OCI-LY3 (cell line): ENCODE measurements at regions not wholly inside any gene's neighbourhood (a gene's known extent, or its start where the extent isn't known, plus 50 kb on each side); places are given as distances from the start of the nearest gene placed in this dataset.

ENCODE experiments used
- H2AFZ ChIP-seq: fragments of 200-600, 300-600 bp; shearing (Covaris generic); 2 replicates; pipeline ENCODE4 v1.6.0; 2014; ENCODE audit warnings: antibody characterized with exemption, low read depth, low read length
- H3K27ac ChIP-seq: fragments of 200-600, 300-600 bp; sonication (generic); 2 replicates; pipeline ENCODE4 v1.5.1; 2014; ENCODE audit warnings: mild to moderate bottlenecking, low read length, moderate library complexity, mixed read lengths
- H3K27me3 ChIP-seq: fragments of 200-600, 300-600 bp; sonication (generic); 2 replicates; pipeline ENCODE4 v1.6.1; 2014; ENCODE audit warnings: low read depth, low read length, mixed read lengths
- H3K36me3 ChIP-seq: fragments of 200-600, 300-600 bp; sonication (generic); replicated peaks from 2 replicates; pipeline ENCODE3; 2014; ENCODE audit warnings: low read depth, low read length, mixed read lengths
- H3K4me1 ChIP-seq: fragments of 300-600, 200-600 bp; sonication (generic); 2 replicates; pipeline ENCODE4 v1.6.1; 2014; ENCODE audit warnings: low read length, mixed read lengths
- H3K4me2 ChIP-seq: fragments of 200-600, 300-600 bp; sonication (generic); 2 replicates; pipeline ENCODE4 v1.6.1; 2014; ENCODE audit warnings: low read length, mixed read lengths
- H3K4me3 ChIP-seq: fragments of 300-600, 200-600 bp; sonication (generic); 2 replicates; pipeline ENCODE4 v1.5.1; 2014; ENCODE audit warnings: antibody characterized with exemption, mild to moderate bottlenecking, low read length, moderate library complexity
- H3K79me2 ChIP-seq: fragments of 300-600, 200-600 bp; shearing (Covaris generic); 2 replicates; pipeline ENCODE4 v1.6.1; 2014; ENCODE audit warnings: mild to moderate bottlenecking, low read length, mixed read lengths
- H3K9ac ChIP-seq: fragments of 300-600, 200-600 bp; shearing (Covaris generic); 2 replicates; pipeline ENCODE4 v1.6.0; 2014; ENCODE audit warnings: mild to moderate bottlenecking, low read length, moderate library complexity
- H3K9me3 ChIP-seq: fragments of 200-600, 300-600 bp; shearing (Covaris generic); 2 replicates; pipeline ENCODE4 v1.6.1; 2014; ENCODE audit warnings: low read length, mixed read lengths; ENCODE audit not compliant: insufficient read depth
- H4K20me1 ChIP-seq: fragments of 200-600, 300-600 bp; sonication (generic); 2 replicates; pipeline ENCODE4 v1.6.1; 2016; ENCODE audit warnings: low read length, mixed read lengths; ENCODE audit not compliant: insufficient read depth
- CTCF ChIP-seq: fragments of 200-600, 300-600 bp; sonication (generic); IDR thresholded peaks from 2 replicates; pipeline ENCODE4 v1.5.1; 2014; ENCODE audit warnings: antibody characterized with exemption, low read length, low read depth
- EZH2phosphoT487 ChIP-seq: fragments of 200-600 bp; shearing (Covaris generic); IDR thresholded peaks from 2 replicates; pipeline ENCODE4 v1.6.1; 2018; ENCODE audit warnings: antibody characterized with exemption, mixed run types, low read depth

DNA sequence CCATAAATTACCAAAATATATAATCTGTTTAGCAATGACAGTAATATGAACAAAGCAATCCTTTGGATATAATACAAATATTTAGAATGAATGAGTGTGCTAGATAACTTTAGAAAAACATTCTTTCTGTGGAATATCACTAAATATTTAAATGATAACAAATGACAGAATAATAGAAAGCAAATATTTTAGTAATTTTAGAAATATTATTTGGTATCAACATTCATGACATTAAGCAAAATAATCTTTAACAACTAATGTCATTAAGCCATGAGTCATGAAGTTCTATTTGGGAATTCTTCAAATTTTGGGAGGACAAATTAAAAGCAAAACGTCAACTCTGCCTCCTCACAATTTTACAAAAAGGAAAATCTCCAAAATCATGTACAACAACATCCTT lies 844.8 kb upstream of the LRRN3 start:
- no peaks in the 10 kb centered on the region for H3K4me1 ChIP-seq
- no peaks in the 10 kb centered on the region for H3K9me3 ChIP-seq
- H3K27ac ChIP-seq = no peak overlapping the region
- H3K79me2 ChIP-seq = no peaks in the 10 kb centered on the region
- H3K36me3 ChIP-seq = no peaks in the 10 kb centered on the region
- H3K9ac ChIP-seq = no peak overlapping the region
- no peak overlapping the region for H2AFZ ChIP-seq
- no peak overlapping the region for H3K4me2 ChIP-seq
- H3K27me3 ChIP-seq = no peaks in the 10 kb centered on the region
- no peaks in the 10 kb centered on the region for H4K20me1 ChIP-seq
- no peak overlapping the region for H3K4me3 ChIP-seq
- TF ChIP-seq CTCF (no peak), EZH2phosphoT487 (no peak)

DNA sequence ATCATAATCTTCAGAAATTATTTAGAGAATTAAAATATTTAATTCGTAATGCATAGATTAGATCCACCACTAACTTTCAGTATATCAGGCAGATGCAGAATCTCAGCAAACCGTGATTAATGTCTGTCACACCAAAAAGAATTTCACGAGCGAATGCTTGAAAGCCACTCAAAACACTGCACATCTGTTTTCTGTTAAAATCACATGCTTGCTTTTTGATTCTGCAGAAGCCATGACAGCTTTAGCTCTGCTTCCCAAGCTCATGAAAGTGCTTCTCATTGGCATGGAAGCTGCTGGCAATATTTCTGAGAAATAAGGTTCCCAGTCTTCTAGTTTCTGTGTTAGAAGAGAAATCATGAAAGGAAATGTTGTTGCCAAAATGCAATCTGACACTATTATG lies 837.8 kb upstream of the LRRN3 start:
- no peaks in the 10 kb centered on the region for H3K27me3 ChIP-seq
- no peak overlapping the region for H3K4me2 ChIP-seq
- H2AFZ ChIP-seq = no peak overlapping the region
- no peaks in the 10 kb centered on the region for H4K20me1 ChIP-seq
- no peaks in the 10 kb centered on the region for H3K36me3 ChIP-seq
- no peaks in the 10 kb centered on the region for H3K4me1 ChIP-seq
- H3K27ac ChIP-seq = no peak overlapping the region
- H3K9ac ChIP-seq = no peak overlapping the region
- no peak overlapping the region for H3K4me3 ChIP-seq
- no peak for TF ChIP-seq CTCF
- TF ChIP-seq EZH2phosphoT487 = no peak
- no peaks in the 10 kb centered on the region for H3K9me3 ChIP-seq
- H3K79me2 ChIP-seq = no peaks in the 10 kb centered on the region

- no peaks in the 10 kb centered on the region for H3K9me3 ChIP-seq
- H3K79me2 ChIP-seq = no peaks in the 10 kb centered on the region
- no peak overlapping the region for H2AFZ ChIP-seq
- no peak overlapping the region for H3K4me2 ChIP-seq
- H3K36me3 ChIP-seq = no peaks in the 10 kb centered on the region
- no peaks in the 10 kb centered on the region for H3K4me1 ChIP-seq
- H3K27ac ChIP-seq = no peak overlapping the region
- no peak overlapping the region for H3K9ac ChIP-seq
- H4K20me1 ChIP-seq = no peaks in the 10 kb centered on the region
- TF ChIP-seq EZH2phosphoT487 = no peak
- TF ChIP-seq CTCF = no peak
- H3K4me3 ChIP-seq = no peak overlapping the region
- no peaks in the 10 kb centered on the region for H3K27me3 ChIP-seq
Measured at GRCh38 chr7:110257673-110258072, 833.3 kb upstream of the LRRN3 start.

DNA sequence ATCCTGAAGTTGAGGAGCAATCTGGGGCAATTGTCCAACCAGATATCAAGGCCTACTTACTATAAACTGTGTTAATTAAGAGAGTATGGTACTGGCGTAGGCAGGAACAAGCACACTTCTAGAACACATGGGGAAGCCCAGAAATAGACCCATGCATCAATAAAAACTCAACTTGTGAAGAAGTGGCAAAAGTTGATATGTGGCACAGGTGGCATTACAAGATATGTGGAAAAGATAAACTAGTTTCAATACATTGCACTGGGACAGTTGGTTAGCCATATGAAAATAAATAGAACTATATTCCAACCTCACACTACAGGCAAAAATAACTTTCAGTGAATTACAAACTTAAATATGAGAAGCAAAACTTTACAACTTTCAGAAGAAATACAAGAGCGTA lies 828.7 kb upstream of the LRRN3 start:
- no peaks in the 10 kb centered on the region for H3K9me3 ChIP-seq
- H4K20me1 ChIP-seq = no peaks in the 10 kb centered on the region
- no peak for TF ChIP-seq EZH2phosphoT487
- no peak for TF ChIP-seq CTCF
- H3K36me3 ChIP-seq = no peaks in the 10 kb centered on the region
- H3K27ac ChIP-seq = no peak overlapping the region
- H3K4me1 ChIP-seq = no peaks in the 10 kb centered on the region
- no peak overlapping the region for H3K4me2 ChIP-seq
- no peak overlapping the region for H3K9ac ChIP-seq
- H2AFZ ChIP-seq = no peak overlapping the region
- no peaks in the 10 kb centered on the region for H3K27me3 ChIP-seq
- no peak overlapping the region for H3K4me3 ChIP-seq
- no peaks in the 10 kb centered on the region for H3K79me2 ChIP-seq
